ENCODE measurements at regions not wholly inside any gene's neighbourhood (a gene's known extent, or its start where the extent isn't known, plus 50 kb on each side); places are given as distances from the start of the nearest gene placed in this dataset.
"Not testable (repeated sequence)": the region's sequence is repeated elsewhere in the genome, so short reads cannot be mapped to it uniquely, and the experiment has no call there.

DNA sequence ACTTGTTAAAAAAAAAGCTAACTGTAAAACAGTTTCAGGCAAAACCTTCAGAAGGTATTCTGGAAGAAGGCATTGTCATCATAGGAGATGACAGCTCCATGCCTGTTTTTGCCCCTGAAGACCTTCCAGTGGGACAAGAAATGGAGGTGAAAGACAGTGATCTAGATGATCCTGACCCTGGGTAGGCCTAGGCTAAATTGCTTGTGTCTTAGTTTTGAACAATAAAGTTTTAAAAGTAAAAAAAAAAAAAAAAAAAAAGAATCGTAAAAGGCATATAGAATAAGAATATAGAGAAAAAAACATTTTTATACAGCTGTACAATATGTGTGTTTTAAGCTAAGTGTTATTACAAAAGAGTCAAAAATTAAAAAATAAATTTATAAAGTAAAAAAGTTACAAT is 106.6 kb upstream of the PLXNA2 start:
- no peaks in the 10 kb centered on the region for H3K27me3 ChIP-seq (ENCODE audit: control insufficient read depth, insufficient read depth, low read length)
- no peak overlapping the region for H3K9ac ChIP-seq (ENCODE audit: low read depth, low read length)
- no peaks in the 10 kb centered on the region for H3K9me3 ChIP-seq (ENCODE audit: control insufficient read depth, insufficient read depth, low read length)
- H3K4me3 ChIP-seq (ENCODE audit: low read depth, low read length) = no peak overlapping the region
- H3K4me1 ChIP-seq (ENCODE audit: control insufficient read depth, insufficient read depth, low read length) = peaks cover 13% of the 10 kb centered on the region
- H3K36me3 ChIP-seq (ENCODE audit: control insufficient read depth, insufficient read depth, low read length) = no peaks in the 10 kb centered on the region

DNA sequence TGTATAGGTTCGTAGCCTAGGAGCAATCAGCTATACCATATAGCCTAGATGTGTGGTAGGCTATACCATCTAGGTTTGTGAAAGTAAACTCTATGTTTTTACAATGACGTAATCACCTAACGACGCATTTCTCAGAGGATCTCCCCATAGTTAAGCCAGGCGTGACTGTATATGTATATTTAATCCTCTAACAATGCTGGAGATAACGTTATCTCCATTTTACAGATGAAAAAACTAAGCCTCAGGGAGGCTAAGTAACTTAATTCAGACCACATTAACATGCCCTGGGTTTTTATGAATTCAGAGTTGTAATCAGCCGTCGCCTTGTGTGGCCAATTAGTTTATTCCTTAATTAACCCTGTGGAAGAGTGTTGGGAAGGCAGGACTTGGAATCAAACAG is 107.7 kb upstream of the PLXNA2 start:
- Histone ChIP-seq H3K9me3 (ENCODE audit: control insufficient read depth, insufficient read depth, low read length) (no peaks in the 10 kb centered on the region), H3K4me3 (ENCODE audit: low read depth, low read length) (no peak overlapping the region), H3K27me3 (ENCODE audit: control insufficient read depth, insufficient read depth, low read length) (no peaks in the 10 kb centered on the region), H3K9ac (ENCODE audit: low read depth, low read length) (no peak overlapping the region), H3K4me1 (ENCODE audit: control insufficient read depth, insufficient read depth, low read length) (peaks cover 16% of the 10 kb centered on the region), H3K36me3 (ENCODE audit: control insufficient read depth, insufficient read depth, low read length) (no peaks in the 10 kb centered on the region)

DNA sequence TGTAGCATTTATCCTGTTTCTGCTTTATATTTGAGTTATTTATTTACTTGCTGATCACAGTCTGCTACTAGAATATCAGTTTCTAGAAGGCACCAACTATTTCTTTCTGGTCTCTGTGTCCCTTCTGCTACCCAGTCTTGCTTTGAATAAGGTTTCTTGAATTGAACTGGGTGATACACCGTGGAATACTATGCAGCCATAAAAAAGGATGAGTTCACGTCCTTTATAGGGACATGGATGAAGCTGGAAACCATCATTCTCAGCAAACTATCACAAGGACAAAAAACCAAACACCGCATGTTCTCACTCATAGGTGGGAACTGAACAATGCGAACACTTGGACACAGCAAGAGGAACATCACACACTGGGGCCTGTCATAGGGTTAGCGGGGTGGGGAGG is 109.6 kb upstream of the PLXNA2 start:
- H3K9ac ChIP-seq (ENCODE audit: low read depth, low read length); H3K4me3 ChIP-seq (ENCODE audit: low read depth, low read length); H3K27me3 ChIP-seq (ENCODE audit: control insufficient read depth, insufficient read depth, low read length); H3K36me3 ChIP-seq (ENCODE audit: control insufficient read depth, insufficient read depth, low read length); H3K9me3 ChIP-seq (ENCODE audit: control insufficient read depth, insufficient read depth, low read length): not testable (repeated sequence)
- H3K4me1 ChIP-seq (ENCODE audit: control insufficient read depth, insufficient read depth, low read length) = peaks cover 16% of the 10 kb centered on the region

DNA sequence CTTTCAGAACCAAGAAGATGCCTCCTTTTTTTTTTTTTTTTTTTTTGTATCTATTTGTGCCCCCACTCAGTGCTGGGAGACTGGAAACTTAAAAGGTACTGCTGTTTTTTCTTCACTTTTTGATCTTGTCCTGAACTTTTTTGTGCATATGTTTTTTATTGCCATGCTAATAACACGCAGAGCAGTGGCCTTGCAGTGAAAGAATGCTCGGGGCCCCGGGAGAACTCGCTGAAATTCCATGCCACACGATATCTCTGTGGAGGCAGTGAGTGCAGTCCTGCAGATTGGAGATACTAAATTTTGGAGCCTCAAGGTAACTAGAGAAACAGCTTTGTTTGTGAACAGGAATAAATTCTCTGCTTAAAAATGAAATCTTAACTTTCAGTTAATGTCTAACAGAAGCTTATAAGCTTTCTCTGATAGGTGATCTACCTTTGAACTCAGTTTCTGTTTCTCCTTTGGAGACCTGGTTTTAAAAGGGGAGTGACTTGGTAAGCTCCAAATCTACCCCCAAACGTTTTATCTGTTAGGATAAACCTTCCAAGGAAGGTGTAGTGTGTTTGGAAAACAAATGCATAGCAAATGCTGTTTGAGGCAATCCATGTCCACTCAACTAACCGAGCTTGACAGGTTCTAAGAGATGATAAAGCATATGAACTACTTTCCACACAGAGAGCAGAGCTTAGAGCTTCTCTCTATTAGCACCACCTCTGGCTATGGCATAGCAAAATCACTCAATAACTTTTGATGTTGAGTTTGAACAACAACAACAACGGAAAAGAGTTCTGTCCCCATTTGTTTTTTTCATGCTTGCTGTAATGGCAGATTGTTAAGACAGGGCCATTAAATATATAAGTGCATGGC is 113.7 kb upstream of the PLXNA2 start:
- Histone ChIP-seq H3K9me3 (ENCODE audit: control insufficient read depth, insufficient read depth, low read length) (no peaks in the 10 kb centered on the region), H3K4me3 (ENCODE audit: low read depth, low read length) (no peak overlapping the region), H3K27me3 (ENCODE audit: control insufficient read depth, insufficient read depth, low read length) (no peaks in the 10 kb centered on the region), H3K9ac (ENCODE audit: low read depth, low read length) (no peak overlapping the region), H3K4me1 (ENCODE audit: control insufficient read depth, insufficient read depth, low read length) (peaks cover 16% of the 10 kb centered on the region), H3K36me3 (ENCODE audit: control insufficient read depth, insufficient read depth, low read length) (no peaks in the 10 kb centered on the region)

DNA sequence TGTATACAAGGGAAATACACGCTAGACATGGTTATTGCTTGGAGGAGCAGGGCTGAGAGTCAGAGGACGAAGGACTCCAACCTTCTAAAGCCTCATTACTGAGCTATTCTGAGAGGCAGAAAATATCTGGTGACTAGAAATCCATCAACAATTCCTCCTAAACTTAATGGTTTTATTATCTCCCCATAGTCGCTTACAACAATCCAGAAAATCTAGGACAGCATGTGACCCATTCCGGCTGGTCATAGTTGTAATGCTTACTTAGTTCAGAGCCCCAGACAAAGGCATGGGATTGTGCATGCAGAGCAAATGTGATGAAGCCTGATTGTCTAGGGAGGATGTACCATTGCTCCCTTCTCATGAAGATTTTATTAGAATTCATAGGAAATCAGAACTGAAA is 114.5 kb upstream of the PLXNA2 start:
- no peak overlapping the region for H3K9ac ChIP-seq (ENCODE audit: low read depth, low read length)
- H3K4me1 ChIP-seq (ENCODE audit: control insufficient read depth, insufficient read depth, low read length) = peaks cover 16% of the 10 kb centered on the region
- no peaks in the 10 kb centered on the region for H3K36me3 ChIP-seq (ENCODE audit: control insufficient read depth, insufficient read depth, low read length)
- no peaks in the 10 kb centered on the region for H3K9me3 ChIP-seq (ENCODE audit: control insufficient read depth, insufficient read depth, low read length)
- no peaks in the 10 kb centered on the region for H3K27me3 ChIP-seq (ENCODE audit: control insufficient read depth, insufficient read depth, low read length)
- no peak overlapping the region for H3K4me3 ChIP-seq (ENCODE audit: low read depth, low read length)

DNA sequence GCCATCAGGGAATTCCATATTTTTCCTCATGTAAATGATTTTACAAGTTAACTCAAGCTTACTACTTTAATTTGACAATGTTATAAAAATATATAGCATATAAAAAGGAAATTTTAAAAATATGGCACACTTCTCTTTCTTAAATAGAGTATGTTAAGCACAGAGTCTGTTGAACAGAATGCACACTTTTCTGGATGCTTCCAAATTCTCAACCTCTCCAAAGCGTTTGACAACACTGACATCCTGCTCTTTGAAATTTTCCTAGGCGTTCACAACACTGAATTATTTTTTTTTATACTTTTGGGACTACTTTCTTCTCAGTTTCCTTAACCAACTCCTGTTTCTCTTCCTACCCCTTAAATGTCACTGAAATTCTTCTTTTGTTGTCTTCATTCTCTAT is 117.8 kb upstream of the PLXNA2 start:
- Histone ChIP-seq H3K4me3 (ENCODE audit: low read depth, low read length) (no peak overlapping the region), H3K9ac (ENCODE audit: low read depth, low read length) (no peak overlapping the region), H3K27me3 (ENCODE audit: control insufficient read depth, insufficient read depth, low read length) (no peaks in the 10 kb centered on the region), H3K36me3 (ENCODE audit: control insufficient read depth, insufficient read depth, low read length) (no peaks in the 10 kb centered on the region), H3K4me1 (ENCODE audit: control insufficient read depth, insufficient read depth, low read length) (no peaks in the 10 kb centered on the region), H3K9me3 (ENCODE audit: control insufficient read depth, insufficient read depth, low read length) (no peaks in the 10 kb centered on the region)

DNA sequence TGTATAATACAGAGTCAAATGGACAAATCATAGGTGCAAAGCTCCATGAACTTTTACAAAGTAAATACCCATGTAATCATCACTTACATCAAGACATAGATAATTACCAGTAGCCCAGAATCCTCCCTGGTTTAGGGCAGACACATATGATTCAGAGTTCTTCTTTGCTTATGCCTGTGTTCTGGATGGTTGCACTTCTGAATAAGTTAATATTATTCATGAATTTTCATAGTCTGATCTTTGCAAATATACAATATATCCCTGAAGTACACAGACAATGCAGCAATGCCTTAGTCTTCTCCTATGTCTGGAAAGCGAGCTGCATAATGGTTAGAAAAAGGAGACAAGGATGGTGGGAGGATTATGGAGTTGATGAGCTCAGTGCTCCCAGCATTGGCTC is 122.4 kb upstream of the PLXNA2 start:
- Histone ChIP-seq H3K27me3 (ENCODE audit: control insufficient read depth, insufficient read depth, low read length) (no peaks in the 10 kb centered on the region), H3K9ac (ENCODE audit: low read depth, low read length) (no peak overlapping the region), H3K9me3 (ENCODE audit: control insufficient read depth, insufficient read depth, low read length) (no peaks in the 10 kb centered on the region), H3K4me3 (ENCODE audit: low read depth, low read length) (no peak overlapping the region), H3K36me3 (ENCODE audit: control insufficient read depth, insufficient read depth, low read length) (no peaks in the 10 kb centered on the region), H3K4me1 (ENCODE audit: control insufficient read depth, insufficient read depth, low read length) (no peaks in the 10 kb centered on the region)

DNA sequence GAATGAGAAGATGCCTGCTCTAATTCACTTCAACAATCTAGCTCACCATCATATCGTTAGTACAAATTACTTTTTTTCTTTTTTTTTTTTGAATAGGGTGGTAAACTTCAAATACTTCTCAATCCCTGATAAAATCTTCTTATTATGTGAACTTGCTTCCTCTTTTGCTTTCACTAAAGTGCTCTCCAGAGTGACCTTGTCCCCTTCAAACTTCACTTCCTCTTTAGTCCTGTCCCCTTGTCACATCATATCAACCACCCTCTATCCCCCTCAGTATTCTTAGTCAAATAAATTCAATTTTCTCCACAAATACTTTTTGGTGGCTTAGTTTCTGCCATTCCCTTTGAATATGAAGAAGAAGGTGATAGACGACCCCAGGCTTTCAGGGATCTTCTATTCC is 124.9 kb upstream of the PLXNA2 start:
- no peaks in the 10 kb centered on the region for H3K36me3 ChIP-seq (ENCODE audit: control insufficient read depth, insufficient read depth, low read length)
- no peak overlapping the region for H3K4me3 ChIP-seq (ENCODE audit: low read depth, low read length)
- H3K4me1 ChIP-seq (ENCODE audit: control insufficient read depth, insufficient read depth, low read length) = no peaks in the 10 kb centered on the region
- no peak overlapping the region for H3K9ac ChIP-seq (ENCODE audit: low read depth, low read length)
- H3K27me3 ChIP-seq (ENCODE audit: control insufficient read depth, insufficient read depth, low read length) = no peaks in the 10 kb centered on the region
- H3K9me3 ChIP-seq (ENCODE audit: control insufficient read depth, insufficient read depth, low read length) = peaks cover 2% of the 10 kb centered on the region

DNA sequence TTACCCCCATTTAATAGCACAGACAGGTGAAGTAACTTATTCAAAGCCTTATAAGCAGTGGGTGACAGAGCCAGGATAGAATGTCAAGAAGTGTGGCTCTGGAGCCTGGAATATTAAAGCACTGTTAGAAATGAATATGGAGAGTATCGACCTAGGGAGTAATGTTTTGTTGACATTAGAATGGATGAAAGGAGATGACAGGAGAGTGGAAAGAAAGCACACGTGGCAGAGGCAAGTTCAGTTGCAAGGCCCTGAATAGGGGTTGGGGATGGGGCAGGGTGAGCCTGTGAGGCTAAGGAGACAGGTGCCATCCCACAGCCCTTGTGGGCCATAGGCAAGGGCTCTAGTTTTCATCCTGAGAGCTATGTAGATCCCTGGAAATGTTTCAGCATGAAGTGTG is 125.5 kb upstream of the PLXNA2 start:
- no peaks in the 10 kb centered on the region for H3K27me3 ChIP-seq (ENCODE audit: control insufficient read depth, insufficient read depth, low read length)
- no peak overlapping the region for H3K4me3 ChIP-seq (ENCODE audit: low read depth, low read length)
- no peaks in the 10 kb centered on the region for H3K36me3 ChIP-seq (ENCODE audit: control insufficient read depth, insufficient read depth, low read length)
- no peaks in the 10 kb centered on the region for H3K4me1 ChIP-seq (ENCODE audit: control insufficient read depth, insufficient read depth, low read length)
- peaks cover 2% of the 10 kb centered on the region for H3K9me3 ChIP-seq (ENCODE audit: control insufficient read depth, insufficient read depth, low read length)
- no peak overlapping the region for H3K9ac ChIP-seq (ENCODE audit: low read depth, low read length)

DNA sequence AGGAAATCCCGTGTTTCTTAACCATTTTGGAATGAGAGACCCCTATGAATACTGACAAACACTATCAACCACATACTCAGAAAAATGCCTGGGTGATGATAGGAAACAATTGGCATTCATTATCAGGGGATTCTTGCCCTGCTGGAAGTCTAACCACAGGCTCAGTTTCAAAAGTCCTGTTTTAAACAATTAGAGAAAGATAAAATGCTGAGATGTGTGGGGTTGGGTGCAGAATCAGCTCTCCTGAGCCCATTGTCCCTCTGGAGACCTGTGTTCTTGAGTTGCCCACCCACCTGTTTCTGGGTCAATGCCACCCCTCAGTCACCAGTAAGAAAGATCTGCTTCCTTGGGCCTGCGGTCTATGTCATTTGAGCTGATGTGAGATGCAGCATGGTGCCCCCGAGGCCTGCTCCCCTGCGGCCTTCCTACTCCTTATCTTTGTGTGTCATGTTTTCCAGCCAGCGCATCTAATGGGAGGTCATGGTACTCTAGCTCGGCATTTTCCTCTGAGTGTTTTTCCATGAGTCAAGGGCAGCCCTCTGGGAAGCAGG is 130.3 kb upstream of the PLXNA2 start:
- Histone ChIP-seq H3K9ac (ENCODE audit: low read depth, low read length) (no peak overlapping the region), H3K27me3 (ENCODE audit: control insufficient read depth, insufficient read depth, low read length) (no peaks in the 10 kb centered on the region), H3K9me3 (ENCODE audit: control insufficient read depth, insufficient read depth, low read length) (peaks cover 2% of the 10 kb centered on the region), H3K36me3 (ENCODE audit: control insufficient read depth, insufficient read depth, low read length) (no peaks in the 10 kb centered on the region), H3K4me3 (ENCODE audit: low read depth, low read length) (no peak overlapping the region), H3K4me1 (ENCODE audit: control insufficient read depth, insufficient read depth, low read length) (no peaks in the 10 kb centered on the region)

DNA sequence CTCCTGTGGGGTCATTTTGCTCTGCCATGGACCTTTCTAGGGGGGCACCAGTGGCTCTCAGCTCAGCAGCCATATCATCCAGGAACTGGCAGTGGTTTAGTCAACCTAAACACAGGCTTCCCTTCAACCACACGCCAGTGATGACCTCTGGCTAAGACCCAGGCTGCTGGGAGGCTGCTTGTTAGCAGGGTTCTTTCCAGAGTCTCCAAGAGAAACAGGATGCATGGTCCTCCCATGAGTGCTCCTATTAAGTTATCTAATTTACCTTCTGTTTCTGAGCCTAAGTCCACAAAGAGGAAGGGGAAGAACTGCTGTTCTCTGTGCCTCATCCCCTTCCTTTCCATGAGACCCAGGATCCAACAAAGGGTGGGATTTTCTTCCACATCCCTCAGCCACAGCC is 137.3 kb upstream of the PLXNA2 start:
- H3K9me3 ChIP-seq (ENCODE audit: control insufficient read depth, insufficient read depth, low read length) = no peaks in the 10 kb centered on the region
- no peaks in the 10 kb centered on the region for H3K4me1 ChIP-seq (ENCODE audit: control insufficient read depth, insufficient read depth, low read length)
- no peaks in the 10 kb centered on the region for H3K36me3 ChIP-seq (ENCODE audit: control insufficient read depth, insufficient read depth, low read length)
- H3K27me3 ChIP-seq (ENCODE audit: control insufficient read depth, insufficient read depth, low read length) = no peaks in the 10 kb centered on the region
- H3K4me3 ChIP-seq (ENCODE audit: low read depth, low read length) = no peak overlapping the region
- H3K9ac ChIP-seq (ENCODE audit: low read depth, low read length) = no peak overlapping the region
